ENCODE measurements at regions not wholly inside any gene's neighbourhood (a gene's known extent, or its start where the extent isn't known, plus 50 kb on each side); places are given as distances from the start of the nearest gene placed in this dataset.

DNA sequence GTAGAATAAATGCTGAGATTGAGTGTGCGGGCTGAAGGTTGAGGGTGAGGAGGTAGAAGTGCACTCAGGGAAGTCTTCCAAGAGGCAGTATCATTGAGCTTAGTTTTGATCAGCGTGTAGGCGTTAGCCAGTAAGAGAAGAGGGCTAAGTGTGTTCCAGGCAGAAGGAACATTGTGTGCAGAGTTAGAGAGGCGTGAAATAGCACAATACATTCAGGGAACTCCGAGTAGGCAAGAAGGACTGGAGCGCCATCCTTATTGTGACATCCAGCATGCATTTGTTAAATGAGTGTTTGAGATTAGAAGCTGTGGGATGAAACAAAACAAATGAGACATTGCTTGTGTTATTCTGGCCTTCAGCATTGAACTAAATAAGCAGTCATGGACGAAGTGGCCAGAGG, 140.9 kb upstream of the MKLN1 start:
- DNase-seq (ENCODE audit: low spot score): no peak

DNA sequence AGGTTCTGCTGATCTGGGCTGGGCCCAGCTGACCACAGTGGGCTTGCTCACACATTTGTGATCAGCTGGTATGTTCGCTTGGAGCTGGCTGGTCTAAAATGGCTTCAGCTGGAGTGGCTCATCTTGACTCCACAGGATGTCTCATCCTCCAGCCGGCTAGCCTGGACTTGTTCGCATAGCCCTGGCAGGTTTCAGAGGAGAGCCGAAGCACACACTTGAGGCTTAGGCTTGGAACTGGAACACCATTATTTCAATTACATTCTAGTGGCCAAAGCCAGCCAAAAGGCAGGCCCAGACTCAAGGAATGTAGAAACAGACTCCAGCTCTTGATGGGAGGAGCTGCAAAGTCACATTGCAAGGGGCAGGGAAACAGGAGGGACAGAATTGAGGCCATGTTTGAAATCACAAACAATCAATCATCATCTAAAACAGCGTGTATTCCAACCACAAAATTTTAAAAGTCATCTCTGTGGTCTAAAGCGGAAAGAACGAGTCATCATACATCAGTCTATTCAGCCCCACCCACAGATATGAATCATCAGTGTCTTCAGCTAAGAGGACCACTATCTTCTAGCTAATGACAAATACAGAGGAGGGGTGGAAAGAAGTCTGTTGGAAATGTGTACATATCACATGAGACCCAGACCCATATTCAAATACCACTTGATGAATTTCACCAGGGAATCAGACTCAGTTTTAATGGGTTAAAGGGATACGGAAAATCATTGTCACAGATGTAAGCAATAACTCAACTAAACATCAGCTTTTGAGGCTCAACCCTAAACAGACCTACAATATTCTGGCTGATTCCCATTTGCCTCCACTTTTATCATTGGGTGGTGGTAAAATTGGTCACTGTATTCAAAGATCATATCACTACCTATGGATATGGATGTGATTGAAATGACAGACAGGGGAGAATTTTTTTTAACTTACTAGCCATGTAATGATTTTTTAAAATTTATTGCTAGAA, 139.0 kb upstream of the MKLN1 start:
- DNase-seq (ENCODE audit: low spot score): peak; percentile 92

- no peak for DNase-seq (ENCODE audit: low spot score)
Observed at GRCh38 chr7:131189488-131189887, 138.2 kb upstream of the MKLN1 start.

- DNase-seq (ENCODE audit: low spot score): peak; percentile 19
Observed at GRCh38 chr7:131190146-131190545, 137.5 kb upstream of the MKLN1 start.

DNA sequence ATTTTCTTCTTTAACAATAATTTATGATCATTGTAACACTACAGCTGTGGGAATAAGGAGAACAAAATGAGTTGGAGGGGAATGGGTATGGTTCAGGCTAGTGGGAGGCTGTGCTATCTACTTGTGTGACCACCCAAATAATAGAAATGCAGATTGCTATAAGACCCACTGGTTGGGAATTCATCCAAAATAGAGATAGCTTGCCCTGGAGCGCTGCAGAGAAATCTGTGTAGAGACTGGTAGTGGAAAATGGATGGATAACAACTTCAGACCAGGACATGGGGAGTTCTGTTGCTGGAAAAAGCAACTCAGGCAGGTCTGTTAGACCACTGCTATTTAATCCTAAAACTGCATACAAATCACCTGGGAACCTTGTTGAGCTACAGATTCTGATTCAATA, 137.1 kb upstream of the MKLN1 start:
- DNase-seq (ENCODE audit: low spot score): no peak

- no peak for DNase-seq (ENCODE audit: low spot score)
Observed at GRCh38 chr7:131194070-131194865, 133.4 kb upstream of the MKLN1 start.

DNA sequence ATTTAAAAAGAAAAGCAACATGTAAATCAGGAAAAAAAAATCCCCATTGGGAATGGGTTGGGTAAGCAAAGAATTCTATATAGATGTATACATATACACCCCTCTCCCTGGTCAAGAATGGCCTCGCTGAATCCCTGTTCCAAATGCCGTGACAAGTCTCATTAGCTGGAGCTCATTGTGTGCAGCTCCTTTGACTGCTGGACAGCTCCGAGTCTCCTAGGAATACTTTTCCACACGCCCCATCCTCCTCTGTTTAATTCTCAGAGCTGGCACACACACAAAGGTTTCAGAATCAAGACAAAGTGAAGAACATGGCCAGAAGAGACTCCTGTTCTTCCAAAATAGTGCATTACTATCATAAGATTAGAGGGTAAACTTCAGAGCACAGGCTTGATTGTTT, 130.9 kb upstream of the MKLN1 start:
- peak; percentile 49 for DNase-seq (ENCODE audit: low spot score)

DNA sequence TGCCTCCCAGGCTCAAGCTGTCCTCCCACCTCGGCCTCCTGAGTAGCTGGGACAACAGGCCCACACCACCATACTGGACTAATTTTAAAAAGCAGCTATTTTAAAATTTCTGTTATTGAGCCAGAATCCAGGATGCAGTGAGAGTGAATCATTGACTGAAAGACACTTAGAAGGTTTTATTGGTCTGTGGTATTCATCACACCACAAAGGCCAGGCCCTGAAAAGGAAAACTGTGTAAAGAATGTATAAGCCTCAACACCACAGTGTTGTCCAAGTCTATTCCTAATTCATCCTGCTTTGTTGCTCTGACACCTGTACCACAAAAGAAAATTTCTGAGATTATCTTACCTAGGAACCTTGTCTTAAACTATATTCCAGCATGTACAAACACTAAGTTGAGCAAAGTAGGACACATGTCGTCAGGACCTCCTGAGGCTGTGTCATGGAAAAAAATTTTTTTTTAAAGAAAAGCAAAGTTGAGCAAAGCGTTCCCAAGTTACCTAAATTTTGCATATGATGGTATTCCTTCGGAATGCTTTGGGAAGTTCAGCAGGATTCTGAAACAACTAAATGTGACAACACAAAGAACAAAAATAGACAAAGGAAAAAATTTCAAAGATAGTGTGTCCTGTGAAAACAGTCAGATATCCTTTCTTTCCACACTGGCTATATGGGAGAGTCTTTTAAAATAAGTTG, 129.6 kb upstream of the MKLN1 start:
- DNase-seq (ENCODE audit: low spot score): peak; percentile 74

GRCh38 chr7:131202451-131202850, 125.2 kb upstream of the MKLN1 start:
- DNase-seq (ENCODE audit: low spot score): no peak

DNA sequence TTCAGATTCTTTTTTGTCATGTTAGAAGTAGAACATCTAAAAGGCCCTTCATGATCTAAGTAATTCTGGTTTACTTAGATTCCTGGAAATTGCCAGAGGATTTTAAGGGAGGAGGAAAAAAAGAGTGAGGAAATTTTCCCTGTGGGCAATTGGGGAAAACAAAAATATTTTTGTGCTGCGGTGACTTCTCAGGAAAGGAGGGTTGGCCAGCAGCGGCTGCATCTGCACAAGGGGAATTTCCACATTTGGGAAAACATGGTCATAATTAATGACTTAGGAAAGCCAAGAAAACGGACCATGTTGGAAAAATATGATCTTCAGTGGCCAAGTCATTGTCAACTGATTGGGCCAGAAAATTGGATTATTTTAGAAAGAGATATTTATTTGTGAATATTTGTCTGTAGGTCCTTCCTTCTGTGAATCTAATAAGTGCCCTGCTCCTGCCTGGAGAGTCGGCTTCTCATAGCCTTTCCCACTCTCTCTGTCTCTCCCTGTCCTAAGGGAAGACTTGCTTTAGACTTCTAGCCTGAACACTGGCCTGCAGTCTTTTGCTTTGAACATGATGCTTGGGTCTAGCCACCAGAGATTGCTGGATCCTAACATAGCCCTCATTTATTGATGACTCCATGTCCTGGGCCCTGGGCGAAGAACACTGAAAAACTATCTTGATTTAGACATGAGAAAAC, 124.2 kb upstream of the MKLN1 start:
- DNase-seq (ENCODE audit: low spot score): peak; percentile 35

DNA sequence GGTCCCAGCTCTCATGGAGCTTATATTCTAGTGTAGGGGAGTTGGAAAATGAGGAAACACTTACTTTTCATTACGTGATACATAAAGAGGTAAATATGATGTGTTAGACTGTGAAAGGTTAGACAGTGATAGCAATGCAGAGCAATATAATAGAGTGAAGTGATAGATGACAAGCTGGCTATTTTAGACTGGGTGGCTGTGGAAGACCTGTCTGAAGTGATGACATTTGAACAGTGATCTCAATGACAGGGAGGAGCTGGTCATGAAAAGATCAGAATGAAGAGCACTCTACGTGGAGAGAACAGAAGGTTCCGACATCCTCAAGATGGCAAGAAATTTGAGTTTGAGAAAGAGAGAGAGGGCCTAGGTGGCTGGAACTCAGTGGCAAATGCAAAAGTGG, 118.9 kb upstream of the MKLN1 start:
- no peak for DNase-seq (ENCODE audit: low spot score)

DNA sequence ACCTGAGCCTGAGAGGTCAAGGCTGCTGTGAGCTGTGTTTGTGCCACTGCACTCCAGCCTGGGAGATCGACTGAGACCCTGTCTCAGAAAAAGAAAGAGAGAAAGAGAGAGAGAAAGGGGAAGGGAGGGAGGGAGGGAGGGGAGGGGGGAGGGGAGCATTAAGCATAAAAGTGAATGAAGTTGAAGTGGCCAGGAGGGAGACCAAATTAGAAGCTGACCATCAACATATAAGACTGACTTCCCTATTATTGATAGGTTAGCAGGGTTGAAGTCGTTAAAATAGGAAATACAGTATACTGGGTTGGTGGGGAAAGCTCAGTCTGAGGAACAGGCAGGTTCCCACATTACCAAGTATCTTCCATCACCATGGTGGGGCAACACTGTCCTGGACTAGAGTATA, 117.1 kb upstream of the MKLN1 start:
- no peak for DNase-seq (ENCODE audit: low spot score)

GRCh38 chr7:131211500-131211899, 116.2 kb upstream of the MKLN1 start:
- DNase-seq (ENCODE audit: low spot score): no peak

DNA sequence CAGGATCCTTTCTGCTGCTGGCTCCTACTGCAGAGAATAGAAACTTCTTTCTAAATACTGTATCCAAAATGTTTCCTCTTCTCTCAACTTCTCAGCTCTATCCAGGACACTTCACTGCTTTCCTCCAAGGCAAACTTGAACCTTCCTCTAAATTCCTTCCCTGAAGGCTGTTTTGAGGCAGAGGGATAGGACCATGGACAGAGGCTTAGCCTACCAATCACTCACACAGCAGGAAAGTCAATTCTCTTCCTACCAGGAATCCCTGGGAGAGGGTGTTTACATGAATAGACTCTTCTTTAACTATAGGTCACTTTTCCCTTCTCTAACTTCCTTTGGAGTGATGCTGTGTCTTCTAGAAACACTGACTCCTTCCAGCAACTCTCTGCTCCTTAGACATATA, 115.6 kb upstream of the MKLN1 start:
- DNase-seq (ENCODE audit: low spot score): peak; percentile 34

DNA sequence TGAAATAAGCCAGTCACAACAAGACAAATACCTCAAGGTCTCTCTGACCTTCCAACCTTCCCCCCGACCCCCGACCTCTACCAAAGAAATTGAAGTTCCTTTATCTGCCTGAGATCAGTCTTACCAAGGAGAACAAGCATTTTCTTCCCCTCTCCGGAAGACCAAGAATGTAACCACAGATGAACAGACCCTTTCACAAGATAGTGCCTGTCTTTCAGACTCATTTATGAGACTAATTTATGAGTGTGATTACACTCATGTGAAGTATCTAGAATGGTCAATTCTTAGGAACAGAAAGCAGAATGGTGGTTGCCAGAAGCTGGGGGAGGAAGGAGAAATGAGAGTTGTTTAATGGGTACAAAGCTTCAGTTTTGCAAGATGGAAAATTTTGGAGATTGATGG, 108.9 kb upstream of the MKLN1 start:
- DNase-seq (ENCODE audit: low spot score): no peak

GRCh38 chr7:131219312-131220041, 108.2 kb upstream of the MKLN1 start:
- DNase-seq (ENCODE audit: low spot score): no peak

- DNase-seq (ENCODE audit: low spot score): no peak
Observed at GRCh38 chr7:131221061-131221460, 106.6 kb upstream of the MKLN1 start.

GRCh38 chr7:131222171-131222570, 105.5 kb upstream of the MKLN1 start:
- DNase-seq (ENCODE audit: low spot score): no peak

- no peak for DNase-seq (ENCODE audit: low spot score)
Observed at GRCh38 chr7:131223151-131223550, 104.5 kb upstream of the MKLN1 start.

DNA sequence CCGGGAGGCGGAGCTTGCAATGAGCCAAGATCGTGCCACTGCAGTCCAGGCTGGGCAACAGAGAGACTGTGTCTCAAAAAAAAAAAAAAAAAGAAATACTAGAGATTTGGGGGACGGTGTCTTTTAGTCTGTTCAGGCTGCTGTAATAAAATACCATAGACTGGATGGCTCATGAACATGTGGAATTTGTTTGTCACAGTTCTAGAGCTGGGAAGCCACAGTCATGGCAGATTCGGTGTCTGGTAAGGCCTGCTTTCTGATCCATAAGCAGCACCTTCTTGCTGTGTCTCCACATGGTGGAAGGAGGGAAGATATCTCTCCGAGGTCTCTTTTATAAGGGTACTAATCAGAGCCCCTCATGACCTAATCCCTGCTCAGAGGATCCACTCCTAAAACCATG, 102.7 kb upstream of the MKLN1 start:
- peak; percentile 49 for DNase-seq (ENCODE audit: low spot score)

Data from AG08395 (cell line).